HEK293 (cell line): ENCODE measurements at regions not wholly inside any gene's neighbourhood (a gene's known extent, or its start where the extent isn't known, plus 50 kb on each side); places are given as distances from the start of the nearest gene placed in this dataset.

ENCODE experiments used
- KLF1 ChIP-seq: fragments of 450-650 bp; formaldehyde crosslinking; IDR thresholded peaks from 2 replicates; pipeline ENCODE4 v1.5.1; 2016; ENCODE audit warnings: missing biosample characterization, missing genetic modification characterization
- SCRT1 ChIP-seq: fragments of 450-650 bp; formaldehyde crosslinking; IDR thresholded peaks from 2 replicates; pipeline ENCODE4 v1.5.1; 2016; ENCODE audit warnings: missing biosample characterization, missing genetic modification characterization, borderline replicate concordance
- YY2 ChIP-seq: fragments of 450-650 bp; formaldehyde crosslinking; IDR thresholded peaks from 2 replicates; pipeline ENCODE4 v1.5.1; 2016; ENCODE audit warnings: missing biosample characterization, missing genetic modification characterization
- ZBTB7A ChIP-seq: fragments of 450-650 bp; formaldehyde crosslinking; IDR thresholded peaks from 2 replicates; pipeline ENCODE4 v1.5.1; 2016; ENCODE audit warnings: low read depth, missing biosample characterization, missing genetic modification characterization
- ZFP37 ChIP-seq: fragments of 450-650 bp; formaldehyde crosslinking; IDR thresholded peaks from 2 replicates; pipeline ENCODE4 v1.5.1; 2016; ENCODE audit warnings: missing biosample characterization, missing genetic modification characterization
- ZNF214 ChIP-seq: fragments of 450-650 bp; formaldehyde crosslinking; IDR thresholded peaks from 2 replicates; pipeline ENCODE4 v1.5.1; 2017; ENCODE audit warnings: missing biosample characterization, mild to moderate bottlenecking, missing genetic modification characterization, borderline replicate concordance
- ZNF24 ChIP-seq: fragments of 450-650 bp; formaldehyde crosslinking; IDR thresholded peaks from 2 replicates; pipeline ENCODE4 v1.5.1; 2016; ENCODE audit warnings: missing biosample characterization, missing genetic modification characterization
- ZNF354C ChIP-seq: fragments of 450-650 bp; formaldehyde crosslinking; IDR thresholded peaks from 2 replicates; pipeline ENCODE4 v1.5.1; 2016; ENCODE audit warnings: missing biosample characterization, missing genetic modification characterization, low read depth, borderline replicate concordance
- ZNF544 ChIP-seq: fragments of 450-650 bp; formaldehyde crosslinking; IDR thresholded peaks from 2 replicates; pipeline ENCODE4 v1.5.0; 2017; ENCODE audit warnings: missing biosample characterization, missing genetic modification characterization
- ZNF600 ChIP-seq: fragments of 450-650 bp; formaldehyde crosslinking; IDR thresholded peaks from 2 replicates; pipeline ENCODE4 v1.5.1; 2016; ENCODE audit warnings: missing biosample characterization, missing genetic modification characterization
- ZNF660 ChIP-seq: fragments of 450-650 bp; IDR thresholded peaks from 2 replicates; pipeline ENCODE4 v1.5.1; 2018; ENCODE audit warnings: missing biosample characterization, mild to moderate bottlenecking, missing genetic modification characterization
- ZNF777 ChIP-seq: fragments of 450-650 bp; formaldehyde crosslinking; IDR thresholded peaks from 2 replicates; pipeline ENCODE4 v1.5.1; 2017; ENCODE audit warnings: missing biosample characterization, missing genetic modification characterization, borderline replicate concordance
- ZXDB ChIP-seq: fragments of 450-650 bp; formaldehyde crosslinking; IDR thresholded peaks from 2 replicates; pipeline ENCODE4 v1.5.1; 2016; ENCODE audit warnings: missing biosample characterization, missing genetic modification characterization
- TF ChIP-seq, protein P1 (sequence below): fragments of 450-650 bp; formaldehyde crosslinking; IDR thresholded peaks from 2 replicates; pipeline ENCODE4 v1.5.1; 2016; ENCODE audit warnings: missing biosample characterization, missing genetic modification characterization
- TF ChIP-seq, protein P2 (sequence below): fragments of 450-650 bp; formaldehyde crosslinking; IDR thresholded peaks from 2 replicates; pipeline ENCODE4 v1.5.1; 2016; ENCODE audit warnings: missing biosample characterization, missing genetic modification characterization
- TF ChIP-seq, protein P3 (sequence below): fragments of 450-650 bp; formaldehyde crosslinking; IDR thresholded peaks from 2 replicates; pipeline ENCODE4 v1.5.1; 2017; ENCODE audit warnings: missing biosample characterization, mild to moderate bottlenecking, missing genetic modification characterization, moderate library complexity
- TF ChIP-seq, protein P4 (sequence below): fragments of 450-650 bp; formaldehyde crosslinking; conservative IDR thresholded peaks from 2 replicates; pipeline ENCODE4 v1.5.1; 2016; ENCODE audit warnings: low read depth, missing biosample characterization, missing genetic modification characterization
- TF ChIP-seq, protein P5 (sequence below): fragments of 450-650 bp; formaldehyde crosslinking; IDR thresholded peaks from 2 replicates; pipeline ENCODE4 v1.5.1; 2016; ENCODE audit warnings: missing biosample characterization, missing genetic modification characterization
- TF ChIP-seq, protein P6 (sequence below): IDR thresholded peaks from 2 replicates; pipeline ENCODE4 v1.6.1; 2011; ENCODE audit warnings: mild to moderate bottlenecking, low read depth, low read length, borderline replicate concordance
- TF ChIP-seq, protein P7 (sequence below): fragments of 450-650 bp; formaldehyde crosslinking; IDR thresholded peaks from 2 replicates; pipeline ENCODE4 v1.5.1; 2016; ENCODE audit warnings: missing biosample characterization, missing genetic modification characterization

DNA sequence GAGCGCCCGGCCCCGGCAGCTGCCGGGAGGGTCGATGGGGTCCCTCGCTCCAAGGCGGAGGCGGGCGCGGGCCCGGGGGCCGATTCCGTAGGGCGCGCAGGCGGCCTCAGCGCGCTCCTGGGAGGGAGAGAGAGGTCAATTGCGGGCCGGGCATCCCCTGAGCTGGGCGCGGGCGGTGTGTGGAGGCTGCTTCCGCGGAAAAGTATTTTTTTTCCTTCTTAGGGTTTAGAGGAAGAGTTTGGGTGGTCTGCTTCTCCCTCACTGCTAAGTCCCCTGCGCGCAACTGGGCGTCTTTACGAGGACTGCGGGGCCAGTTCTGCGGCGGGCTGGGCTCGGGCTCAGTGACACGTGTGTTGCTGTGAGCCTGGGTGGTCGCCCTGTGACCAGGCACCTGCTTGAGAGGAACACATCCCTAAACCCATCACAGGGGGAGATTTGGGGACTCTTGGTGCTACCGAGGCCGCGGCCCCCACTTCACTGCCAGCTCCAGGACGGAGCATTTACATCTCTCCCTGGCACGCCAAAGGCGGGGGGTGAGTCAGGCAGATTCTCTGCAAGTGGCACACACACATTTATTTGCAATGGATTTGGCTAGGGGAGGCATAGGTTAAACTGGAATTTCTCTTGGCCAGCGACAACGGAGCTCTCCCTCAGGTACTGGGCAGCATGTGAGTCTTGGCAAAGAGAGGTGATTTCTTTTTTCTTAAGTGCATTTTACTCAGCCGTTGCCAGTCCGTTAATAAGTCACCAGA, 151.2 kb upstream of the SLC4A4 start (continued):
- TF ChIP-seq YY2 (tag by site-specific recombination) (no peak), SCRT1 (tag by site-specific recombination) (no peak), ZNF777 (tag by site-specific recombination) (no peak), ZNF24 (no peak), ZXDB (no peak), ZNF544 (tag by site-specific recombination) (no peak), ZFP37 (tag by site-specific recombination) (no peak), ZNF214 (tag by site-specific recombination) (no peak), ZNF354C (tag by site-specific recombination) (no peak), ZBTB7A (tag by site-specific recombination) (no peak), ZNF660 (no peak), ZNF600 (tag by site-specific recombination) (peak; percentile 67), KLF1 (tag by site-specific recombination) (no peak)
- TF ChIP-seq, protein P1, sequence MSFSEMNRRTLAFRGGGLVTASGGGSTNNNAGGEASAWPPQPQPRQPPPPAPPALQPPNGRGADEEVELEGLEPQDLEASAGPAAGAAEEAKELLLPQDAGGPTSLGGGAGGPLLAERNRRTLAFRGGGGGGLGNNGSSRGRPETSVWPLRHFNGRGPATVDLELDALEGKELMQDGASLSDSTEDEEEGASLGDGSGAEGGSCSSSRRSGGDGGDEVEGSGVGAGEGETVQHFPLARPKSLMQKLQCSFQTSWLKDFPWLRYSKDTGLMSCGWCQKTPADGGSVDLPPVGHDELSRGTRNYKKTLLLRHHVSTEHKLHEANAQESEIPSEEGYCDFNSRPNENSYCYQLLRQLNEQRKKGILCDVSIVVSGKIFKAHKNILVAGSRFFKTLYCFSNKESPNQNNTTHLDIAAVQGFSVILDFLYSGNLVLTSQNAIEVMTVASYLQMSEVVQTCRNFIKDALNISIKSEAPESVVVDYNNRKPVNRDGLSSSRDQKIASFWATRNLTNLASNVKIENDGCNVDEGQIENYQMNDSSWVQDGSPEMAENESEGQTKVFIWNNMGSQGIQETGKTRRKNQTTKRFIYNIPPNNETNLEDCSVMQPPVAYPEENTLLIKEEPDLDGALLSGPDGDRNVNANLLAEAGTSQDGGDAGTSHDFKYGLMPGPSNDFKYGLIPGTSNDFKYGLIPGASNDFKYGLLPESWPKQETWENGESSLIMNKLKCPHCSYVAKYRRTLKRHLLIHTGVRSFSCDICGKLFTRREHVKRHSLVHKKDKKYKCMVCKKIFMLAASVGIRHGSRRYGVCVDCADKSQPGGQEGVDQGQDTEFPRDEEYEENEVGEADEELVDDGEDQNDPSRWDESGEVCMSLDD (tag by site-specific recombination) = no peak
- TF ChIP-seq, protein P2, sequence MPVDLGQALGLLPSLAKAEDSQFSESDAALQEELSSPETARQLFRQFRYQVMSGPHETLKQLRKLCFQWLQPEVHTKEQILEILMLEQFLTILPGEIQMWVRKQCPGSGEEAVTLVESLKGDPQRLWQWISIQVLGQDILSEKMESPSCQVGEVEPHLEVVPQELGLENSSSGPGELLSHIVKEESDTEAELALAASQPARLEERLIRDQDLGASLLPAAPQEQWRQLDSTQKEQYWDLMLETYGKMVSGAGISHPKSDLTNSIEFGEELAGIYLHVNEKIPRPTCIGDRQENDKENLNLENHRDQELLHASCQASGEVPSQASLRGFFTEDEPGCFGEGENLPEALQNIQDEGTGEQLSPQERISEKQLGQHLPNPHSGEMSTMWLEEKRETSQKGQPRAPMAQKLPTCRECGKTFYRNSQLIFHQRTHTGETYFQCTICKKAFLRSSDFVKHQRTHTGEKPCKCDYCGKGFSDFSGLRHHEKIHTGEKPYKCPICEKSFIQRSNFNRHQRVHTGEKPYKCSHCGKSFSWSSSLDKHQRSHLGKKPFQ = no peak
- TF ChIP-seq, protein P3, sequence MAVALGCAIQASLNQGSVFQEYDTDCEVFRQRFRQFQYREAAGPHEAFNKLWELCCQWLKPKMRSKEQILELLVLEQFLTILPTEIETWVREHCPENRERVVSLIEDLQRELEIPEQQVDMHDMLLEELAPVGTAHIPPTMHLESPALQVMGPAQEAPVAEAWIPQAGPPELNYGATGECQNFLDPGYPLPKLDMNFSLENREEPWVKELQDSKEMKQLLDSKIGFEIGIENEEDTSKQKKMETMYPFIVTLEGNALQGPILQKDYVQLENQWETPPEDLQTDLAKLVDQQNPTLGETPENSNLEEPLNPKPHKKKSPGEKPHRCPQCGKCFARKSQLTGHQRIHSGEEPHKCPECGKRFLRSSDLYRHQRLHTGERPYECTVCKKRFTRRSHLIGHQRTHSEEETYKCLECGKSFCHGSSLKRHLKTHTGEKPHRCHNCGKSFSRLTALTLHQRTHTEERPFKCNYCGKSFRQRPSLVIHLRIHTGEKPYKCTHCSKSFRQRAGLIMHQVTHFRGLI (tag by site-specific recombination) = peak; percentile 32; the same call in 1 of the 2 replicates
- TF ChIP-seq, protein P4, sequence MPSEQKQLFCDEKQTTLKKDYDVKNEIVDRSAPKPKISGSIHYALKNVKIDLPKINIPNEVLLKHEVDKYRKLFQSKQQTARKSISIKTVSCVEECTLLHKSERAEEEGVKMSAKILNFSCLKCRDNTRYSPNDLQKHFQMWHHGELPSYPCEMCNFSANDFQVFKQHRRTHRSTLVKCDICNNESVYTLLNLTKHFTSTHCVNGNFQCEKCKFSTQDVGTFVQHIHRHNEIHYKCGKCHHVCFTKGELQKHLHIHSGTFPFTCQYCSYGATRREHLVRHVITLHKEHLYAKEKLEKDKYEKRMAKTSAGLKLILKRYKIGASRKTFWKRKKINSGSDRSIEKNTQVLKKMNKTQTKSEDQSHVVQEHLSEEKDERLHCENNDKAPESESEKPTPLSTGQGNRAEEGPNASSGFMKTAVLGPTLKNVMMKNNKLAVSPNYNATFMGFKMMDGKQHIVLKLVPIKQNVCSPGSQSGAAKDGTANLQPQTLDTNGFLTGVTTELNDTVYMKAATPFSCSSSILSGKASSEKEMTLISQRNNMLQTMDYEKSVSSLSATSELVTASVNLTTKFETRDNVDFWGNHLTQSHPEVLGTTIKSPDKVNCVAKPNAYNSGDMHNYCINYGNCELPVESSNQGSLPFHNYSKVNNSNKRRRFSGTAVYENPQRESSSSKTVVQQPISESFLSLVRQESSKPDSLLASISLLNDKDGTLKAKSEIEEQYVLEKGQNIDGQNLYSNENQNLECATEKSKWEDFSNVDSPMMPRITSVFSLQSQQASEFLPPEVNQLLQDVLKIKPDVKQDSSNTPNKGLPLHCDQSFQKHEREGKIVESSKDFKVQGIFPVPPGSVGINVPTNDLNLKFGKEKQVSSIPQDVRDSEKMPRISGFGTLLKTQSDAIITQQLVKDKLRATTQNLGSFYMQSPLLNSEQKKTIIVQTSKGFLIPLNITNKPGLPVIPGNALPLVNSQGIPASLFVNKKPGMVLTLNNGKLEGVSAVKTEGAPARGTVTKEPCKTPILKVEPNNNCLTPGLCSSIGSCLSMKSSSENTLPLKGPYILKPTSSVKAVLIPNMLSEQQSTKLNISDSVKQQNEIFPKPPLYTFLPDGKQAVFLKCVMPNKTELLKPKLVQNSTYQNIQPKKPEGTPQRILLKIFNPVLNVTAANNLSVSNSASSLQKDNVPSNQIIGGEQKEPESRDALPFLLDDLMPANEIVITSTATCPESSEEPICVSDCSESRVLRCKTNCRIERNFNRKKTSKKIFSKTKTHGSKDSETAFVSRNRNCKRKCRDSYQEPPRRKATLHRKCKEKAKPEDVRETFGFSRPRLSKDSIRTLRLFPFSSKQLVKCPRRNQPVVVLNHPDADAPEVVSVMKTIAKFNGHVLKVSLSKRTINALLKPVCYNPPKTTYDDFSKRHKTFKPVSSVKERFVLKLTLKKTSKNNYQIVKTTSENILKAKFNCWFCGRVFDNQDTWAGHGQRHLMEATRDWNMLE (tag by site-specific recombination) = no peak
- TF ChIP-seq, protein P5, sequence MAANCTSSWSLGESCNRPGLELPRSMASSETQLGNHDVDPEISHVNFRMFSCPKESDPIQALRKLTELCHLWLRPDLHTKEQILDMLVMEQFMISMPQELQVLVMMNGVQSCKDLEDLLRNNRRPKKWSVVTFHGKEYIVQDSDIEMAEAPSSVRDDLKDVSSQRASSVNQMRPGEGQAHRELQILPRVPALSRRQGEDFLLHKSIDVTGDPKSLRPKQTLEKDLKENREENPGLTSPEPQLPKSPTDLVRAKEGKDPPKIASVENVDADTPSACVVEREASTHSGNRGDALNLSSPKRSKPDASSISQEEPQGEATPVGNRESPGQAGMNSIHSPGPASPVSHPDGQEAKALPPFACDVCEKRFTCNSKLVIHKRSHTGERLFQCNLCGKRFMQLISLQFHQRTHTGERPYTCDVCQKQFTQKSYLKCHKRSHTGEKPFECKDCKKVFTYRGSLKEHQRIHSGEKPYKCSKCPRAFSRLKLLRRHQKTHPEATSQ (tag by site-specific recombination) = no peak
- TF ChIP-seq, protein P6, sequence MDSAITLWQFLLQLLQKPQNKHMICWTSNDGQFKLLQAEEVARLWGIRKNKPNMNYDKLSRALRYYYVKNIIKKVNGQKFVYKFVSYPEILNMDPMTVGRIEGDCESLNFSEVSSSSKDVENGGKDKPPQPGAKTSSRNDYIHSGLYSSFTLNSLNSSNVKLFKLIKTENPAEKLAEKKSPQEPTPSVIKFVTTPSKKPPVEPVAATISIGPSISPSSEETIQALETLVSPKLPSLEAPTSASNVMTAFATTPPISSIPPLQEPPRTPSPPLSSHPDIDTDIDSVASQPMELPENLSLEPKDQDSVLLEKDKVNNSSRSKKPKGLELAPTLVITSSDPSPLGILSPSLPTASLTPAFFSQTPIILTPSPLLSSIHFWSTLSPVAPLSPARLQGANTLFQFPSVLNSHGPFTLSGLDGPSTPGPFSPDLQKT = no peak
- TF ChIP-seq, protein P7, sequence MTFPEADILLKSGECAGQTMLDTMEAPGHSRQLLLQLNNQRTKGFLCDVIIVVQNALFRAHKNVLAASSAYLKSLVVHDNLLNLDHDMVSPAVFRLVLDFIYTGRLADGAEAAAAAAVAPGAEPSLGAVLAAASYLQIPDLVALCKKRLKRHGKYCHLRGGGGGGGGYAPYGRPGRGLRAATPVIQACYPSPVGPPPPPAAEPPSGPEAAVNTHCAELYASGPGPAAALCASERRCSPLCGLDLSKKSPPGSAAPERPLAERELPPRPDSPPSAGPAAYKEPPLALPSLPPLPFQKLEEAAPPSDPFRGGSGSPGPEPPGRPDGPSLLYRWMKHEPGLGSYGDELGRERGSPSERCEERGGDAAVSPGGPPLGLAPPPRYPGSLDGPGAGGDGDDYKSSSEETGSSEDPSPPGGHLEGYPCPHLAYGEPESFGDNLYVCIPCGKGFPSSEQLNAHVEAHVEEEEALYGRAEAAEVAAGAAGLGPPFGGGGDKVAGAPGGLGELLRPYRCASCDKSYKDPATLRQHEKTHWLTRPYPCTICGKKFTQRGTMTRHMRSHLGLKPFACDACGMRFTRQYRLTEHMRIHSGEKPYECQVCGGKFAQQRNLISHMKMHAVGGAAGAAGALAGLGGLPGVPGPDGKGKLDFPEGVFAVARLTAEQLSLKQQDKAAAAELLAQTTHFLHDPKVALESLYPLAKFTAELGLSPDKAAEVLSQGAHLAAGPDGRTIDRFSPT = 0 out of 2 replicates have a peak, but pooled peaks have one; percentile 26
